ENCODE measurements at regions not wholly inside any gene's neighbourhood (a gene's known extent, or its start where the extent isn't known, plus 50 kb on each side); places are given as distances from the start of the nearest gene placed in this dataset.

- no peaks in the 10 kb centered on the region for H3K27me3 ChIP-seq (ENCODE audit: insufficient read depth, low read length)
- no peak overlapping the region for H3K27ac ChIP-seq (ENCODE audit: low read depth, low read length)
- no peaks in the 10 kb centered on the region for H3K79me2 ChIP-seq (ENCODE audit: control insufficient read depth, insufficient read depth, low read length, unreplicated experiment)
- no peaks in the 10 kb centered on the region for H3K36me3 ChIP-seq (ENCODE audit: insufficient read depth, low read length)
- H2AFZ ChIP-seq (ENCODE audit: low read length, unreplicated experiment) = no peak overlapping the region
- no peak overlapping the region for H3K4me3 ChIP-seq (ENCODE audit: low read depth, low read length)
- no peaks in the 10 kb centered on the region for H3K4me1 ChIP-seq (ENCODE audit: control insufficient read depth, insufficient read depth, low read length, unreplicated experiment)
Observed at GRCh38 chr4:100809506-100809905, 291.7 kb upstream of the EMCN start.

- H3K27me3 ChIP-seq (ENCODE audit: insufficient read depth, low read length) = no peaks in the 10 kb centered on the region
- H3K4me3 ChIP-seq (ENCODE audit: low read depth, low read length) = no peak overlapping the region
- no peak overlapping the region for H3K27ac ChIP-seq (ENCODE audit: low read depth, low read length)
- no peaks in the 10 kb centered on the region for H3K4me1 ChIP-seq (ENCODE audit: control insufficient read depth, insufficient read depth, low read length, unreplicated experiment)
- no peak overlapping the region for H2AFZ ChIP-seq (ENCODE audit: low read length, unreplicated experiment)
- H3K79me2 ChIP-seq (ENCODE audit: control insufficient read depth, insufficient read depth, low read length, unreplicated experiment) = no peaks in the 10 kb centered on the region
- no peaks in the 10 kb centered on the region for H3K36me3 ChIP-seq (ENCODE audit: insufficient read depth, low read length)
Observed at GRCh38 chr4:100806988-100807387, 289.2 kb upstream of the EMCN start.

GRCh38 chr4:100805538-100805937 lies 287.7 kb upstream of the EMCN start:
- Histone ChIP-seq H3K4me3 (ENCODE audit: low read depth, low read length) (no peak overlapping the region), H3K79me2 (ENCODE audit: control insufficient read depth, insufficient read depth, low read length, unreplicated experiment) (no peaks in the 10 kb centered on the region), H2AFZ (ENCODE audit: low read length, unreplicated experiment) (no peak overlapping the region), H3K36me3 (ENCODE audit: insufficient read depth, low read length) (no peaks in the 10 kb centered on the region), H3K27me3 (ENCODE audit: insufficient read depth, low read length) (no peaks in the 10 kb centered on the region), H3K27ac (ENCODE audit: low read depth, low read length) (no peak overlapping the region), H3K4me1 (ENCODE audit: control insufficient read depth, insufficient read depth, low read length, unreplicated experiment) (no peaks in the 10 kb centered on the region)

- Histone ChIP-seq H3K4me1 (ENCODE audit: control insufficient read depth, insufficient read depth, low read length, unreplicated experiment) (no peaks in the 10 kb centered on the region), H3K79me2 (ENCODE audit: control insufficient read depth, insufficient read depth, low read length, unreplicated experiment) (no peaks in the 10 kb centered on the region), H3K4me3 (ENCODE audit: low read depth, low read length) (no peak overlapping the region), H3K27me3 (ENCODE audit: insufficient read depth, low read length) (no peaks in the 10 kb centered on the region), H3K27ac (ENCODE audit: low read depth, low read length) (no peak overlapping the region), H3K36me3 (ENCODE audit: insufficient read depth, low read length) (no peaks in the 10 kb centered on the region), H2AFZ (ENCODE audit: low read length, unreplicated experiment) (no peak overlapping the region)
Observed at GRCh38 chr4:100804576-100805360, 286.9 kb upstream of the EMCN start.

- Histone ChIP-seq H2AFZ (ENCODE audit: low read length, unreplicated experiment) (no peak overlapping the region), H3K36me3 (ENCODE audit: insufficient read depth, low read length) (no peaks in the 10 kb centered on the region), H3K4me1 (ENCODE audit: control insufficient read depth, insufficient read depth, low read length, unreplicated experiment) (no peaks in the 10 kb centered on the region), H3K27me3 (ENCODE audit: insufficient read depth, low read length) (no peaks in the 10 kb centered on the region), H3K79me2 (ENCODE audit: control insufficient read depth, insufficient read depth, low read length, unreplicated experiment) (no peaks in the 10 kb centered on the region), H3K4me3 (ENCODE audit: low read depth, low read length) (no peak overlapping the region), H3K27ac (ENCODE audit: low read depth, low read length) (no peak overlapping the region)
Observed at GRCh38 chr4:100803751-100804150, 285.9 kb upstream of the EMCN start.

GRCh38 chr4:100799761-100800539 lies 282.1 kb upstream of the EMCN start:
- Histone ChIP-seq H3K27ac (ENCODE audit: low read depth, low read length) (no peak overlapping the region), H3K36me3 (ENCODE audit: insufficient read depth, low read length) (no peaks in the 10 kb centered on the region), H3K79me2 (ENCODE audit: control insufficient read depth, insufficient read depth, low read length, unreplicated experiment) (no peaks in the 10 kb centered on the region), H3K27me3 (ENCODE audit: insufficient read depth, low read length) (no peaks in the 10 kb centered on the region), H3K4me1 (ENCODE audit: control insufficient read depth, insufficient read depth, low read length, unreplicated experiment) (no peaks in the 10 kb centered on the region), H3K4me3 (ENCODE audit: low read depth, low read length) (no peak overlapping the region), H2AFZ (ENCODE audit: low read length, unreplicated experiment) (no peak overlapping the region)

- Histone ChIP-seq H3K4me1 (ENCODE audit: control insufficient read depth, insufficient read depth, low read length, unreplicated experiment) (no peaks in the 10 kb centered on the region), H3K27me3 (ENCODE audit: insufficient read depth, low read length) (no peaks in the 10 kb centered on the region), H3K27ac (ENCODE audit: low read depth, low read length) (no peak overlapping the region), H2AFZ (ENCODE audit: low read length, unreplicated experiment) (no peak overlapping the region), H3K79me2 (ENCODE audit: control insufficient read depth, insufficient read depth, low read length, unreplicated experiment) (no peaks in the 10 kb centered on the region), H3K4me3 (ENCODE audit: low read depth, low read length) (no peak overlapping the region), H3K36me3 (ENCODE audit: insufficient read depth, low read length) (no peaks in the 10 kb centered on the region)
Observed at GRCh38 chr4:100797791-100798190, 280.0 kb upstream of the EMCN start.

- H3K27ac ChIP-seq (ENCODE audit: low read depth, low read length) = no peak overlapping the region
- no peaks in the 10 kb centered on the region for H3K36me3 ChIP-seq (ENCODE audit: insufficient read depth, low read length)
- H2AFZ ChIP-seq (ENCODE audit: low read length, unreplicated experiment) = no peak overlapping the region
Observed at GRCh38 chr4:100797356-100797755, 279.5 kb upstream of the EMCN start.

GRCh38 chr4:100796332-100796731 lies 278.5 kb upstream of the EMCN start:
- Histone ChIP-seq H3K27ac (ENCODE audit: low read depth, low read length) (no peak overlapping the region), H2AFZ (ENCODE audit: low read length, unreplicated experiment) (no peak overlapping the region), H3K4me3 (ENCODE audit: low read depth, low read length) (no peak overlapping the region), H3K36me3 (ENCODE audit: insufficient read depth, low read length) (no peaks in the 10 kb centered on the region), H3K4me1 (ENCODE audit: control insufficient read depth, insufficient read depth, low read length, unreplicated experiment) (no peaks in the 10 kb centered on the region), H3K79me2 (ENCODE audit: control insufficient read depth, insufficient read depth, low read length, unreplicated experiment) (no peaks in the 10 kb centered on the region), H3K27me3 (ENCODE audit: insufficient read depth, low read length) (no peaks in the 10 kb centered on the region)

More at GRCh38 chr4:100797356-100797755, 279.5 kb upstream of the EMCN start:
- Histone ChIP-seq H3K4me3 (ENCODE audit: low read depth, low read length) (no peak overlapping the region), H3K27me3 (ENCODE audit: insufficient read depth, low read length) (no peaks in the 10 kb centered on the region), H3K4me1 (ENCODE audit: control insufficient read depth, insufficient read depth, low read length, unreplicated experiment) (no peaks in the 10 kb centered on the region), H3K79me2 (ENCODE audit: control insufficient read depth, insufficient read depth, low read length, unreplicated experiment) (no peaks in the 10 kb centered on the region)

GRCh38 chr4:100795581-100795980 lies 277.8 kb upstream of the EMCN start:
- Histone ChIP-seq H3K4me1 (ENCODE audit: control insufficient read depth, insufficient read depth, low read length, unreplicated experiment) (no peaks in the 10 kb centered on the region), H3K27ac (ENCODE audit: low read depth, low read length) (no peak overlapping the region), H3K79me2 (ENCODE audit: control insufficient read depth, insufficient read depth, low read length, unreplicated experiment) (no peaks in the 10 kb centered on the region), H2AFZ (ENCODE audit: low read length, unreplicated experiment) (no peak overlapping the region), H3K27me3 (ENCODE audit: insufficient read depth, low read length) (no peaks in the 10 kb centered on the region), H3K36me3 (ENCODE audit: insufficient read depth, low read length) (no peaks in the 10 kb centered on the region), H3K4me3 (ENCODE audit: low read depth, low read length) (no peak overlapping the region)

Data from ACC112 (cell line).